K562 (cell line): ENCODE measurements at regions not wholly inside any gene's neighbourhood (a gene's known extent, or its start where the extent isn't known, plus 50 kb on each side); places are given as distances from the start of the nearest gene placed in this dataset.
A peak's percentile ranks its signal among the peaks of the same experiment; 100 is the strongest.

Experiments used
- ARHGAP35 ChIP-seq: fragments of 450-650 bp; IDR thresholded peaks from 2 replicates; pipeline ENCODE4 v1.6.1; 2018; ENCODE audit not compliant: partially characterized antibody
- C11orf30 ChIP-seq: fragments of 450-650 bp; IDR thresholded peaks from 2 replicates; pipeline ENCODE4 v1.6.1; 2016; ENCODE audit warnings: low read depth, mild to moderate bottlenecking
- CEBPG ChIP-seq, 3 experiments: fragments of 200-800 bp in 1 of 3; sonication (Bioruptor generic) in 1 of 3; sonication (generic) in 1 of 3; formaldehyde crosslinking in 1 of 3; IDR thresholded peaks in 2 of 3; conservative IDR thresholded peaks in 1 of 3; 2 replicates each; pipeline versions ENCODE4 v1.6.1 to v1.8.0; 2016 to 2022; ENCODE audit warnings: missing compliant biosample characterization in 2 of 3, missing genetic modification characterization in 2 of 3, mild to moderate bottlenecking in 1 of 3, missing genetic modification reagents in 1 of 3
- DPF2 ChIP-seq: fragments of 450-650 bp; IDR thresholded peaks from 2 replicates; pipeline ENCODE4 v1.6.1; 2016
- GATAD2A ChIP-seq: fragments of 450-650 bp; IDR thresholded peaks from 2 replicates; pipeline ENCODE4 v1.6.1; 2017
- GTF2E2 ChIP-seq: fragments of 200-800 bp; sonication (Bioruptor generic); IDR thresholded peaks from 2 replicates; pipeline ENCODE4 v1.6.1; 2016; ENCODE audit warnings: missing genetic modification characterization, missing compliant biosample characterization
- MCM5 ChIP-seq: fragments of 450-650 bp; IDR thresholded peaks from 2 replicates; pipeline ENCODE4 v1.6.1; 2016; ENCODE audit warnings: low read depth
- MEF2D ChIP-seq: conservative IDR thresholded peaks from 2 replicates; pipeline ENCODE4 v1.6.1; 2016; ENCODE audit warnings: low read depth, missing genetic modification characterization, missing compliant biosample characterization
- MTF1 ChIP-seq: fragments of 250-450 bp; sonication (Bioruptor Pico); IDR thresholded peaks from 2 replicates; pipeline ENCODE4 v1.9.0; 2021; ENCODE audit warnings: moderate library complexity, mild to moderate bottlenecking, inconsistent platforms, borderline replicate concordance
- NR1H2 ChIP-seq: sonication (generic); formaldehyde crosslinking; IDR thresholded peaks from 2 replicates; pipeline ENCODE4 v1.4.0; 2020; ENCODE audit warnings: mild to moderate bottlenecking, missing genetic modification reagents
- PHB ChIP-seq: fragments of 250-450 bp; sonication (Bioruptor Pico); IDR thresholded peaks from 2 replicates; pipeline ENCODE4 v1.5.0; 2021
- PRDM10 ChIP-seq: fragments of 450-650 bp; IDR thresholded peaks from 2 replicates; pipeline ENCODE4 v1.6.1; 2018; ENCODE audit not compliant: partially characterized antibody
- RBM22 ChIP-seq: fragments of 200-400 bp; formaldehyde crosslinking; IDR thresholded peaks from 2 replicates; pipeline ENCODE4 v1.6.1; 2018; ENCODE audit warnings: low read length, low read depth; ENCODE audit not compliant: poor library complexity, severe bottlenecking
- RCOR1 ChIP-seq, 2 experiments: IDR thresholded peaks; 2 replicates each; pipeline ENCODE4 v1.6.1; 2012; ENCODE audit warnings: low read depth in 2 of 2, low read length in 2 of 2, borderline replicate concordance in 1 of 2, improper control_type of control experiment in 1 of 2
- RUNX1 ChIP-seq: sonication (generic); IDR thresholded peaks from 2 replicates; pipeline ENCODE4 v1.6.1; 2016; ENCODE audit warnings: antibody characterized with exemption, low read depth
- SMAD2 ChIP-seq: fragments of 150-350 bp; IDR thresholded peaks from 2 replicates; pipeline ENCODE4 v1.6.1; 2014; ENCODE audit warnings: low read depth, mild to moderate bottlenecking, low read length
- XRCC3 ChIP-seq: fragments of 450-650 bp; IDR thresholded peaks from 2 replicates; pipeline ENCODE4 v1.6.1; 2017; ENCODE audit warnings: mild to moderate bottlenecking, moderate library complexity
- ZBTB17 ChIP-seq: fragments of 450-650 bp; formaldehyde crosslinking; IDR thresholded peaks from 2 replicates; pipeline ENCODE4 v1.4.0; 2020; ENCODE audit warnings: mild to moderate bottlenecking
- ZNF212 ChIP-seq: fragments of 450-650 bp; formaldehyde crosslinking; IDR thresholded peaks from 2 replicates; pipeline ENCODE4 v1.4.0; 2020; ENCODE audit warnings: mild to moderate bottlenecking
- ZNF280B ChIP-seq: fragments of 250-450 bp; sonication (Bioruptor Pico); IDR thresholded peaks from 2 replicates; pipeline ENCODE4 v1.5.1; 2021; ENCODE audit warnings: mild to moderate bottlenecking
- ZNF395 ChIP-seq: fragments of 200-800 bp; sonication (Bioruptor generic); IDR thresholded peaks from 2 replicates; pipeline ENCODE4 v1.6.1; 2017; ENCODE audit warnings: missing genetic modification characterization, missing compliant biosample characterization
- ZNF449 ChIP-seq: fragments of 250-450 bp; sonication (Bioruptor Pico); IDR thresholded peaks from 2 replicates; pipeline ENCODE4 v1.8.0; 2022; ENCODE audit warnings: moderate library complexity, mild to moderate bottlenecking, inconsistent platforms
- ZNF717 ChIP-seq: fragments of 250-450 bp; sonication (Bioruptor Pico); IDR thresholded peaks from 2 replicates; pipeline ENCODE4 v1.5.0; 2021

GRCh38 chr14:22715186-22715812 is 51.2 kb upstream of the OXA1L start (continued):
- TF ChIP-seq DPF2 (peak; percentile 60; the same call in 1 of the 2 replicates), GATAD2A (no peak), XRCC3 (no peak), GTF2E2 (tag) (no peak), NR1H2 (CRISPR knock-in tag) (no peak), ZNF280B (CRISPR knock-in tag) (no peak), CEBPG (CRISPR knock-in tag; IDR thresholded peaks at IDR 0.05) (no peak), CEBPG (tag; conservative IDR thresholded peaks at IDR 0.05 in 1 of 2, IDR thresholded peaks at IDR 0.05 in 1 of 2) (no peak), MTF1 (CRISPR knock-in tag) (no peak), RBM22 (no peak), MCM5 (no peak), SMAD2 (no peak), ZNF395 (CRISPR knock-in tag) (no peak), ZNF449 (CRISPR knock-in tag) (no peak), RCOR1 (IDR thresholded peaks at IDR 0.05; ENCODE audit: borderline replicate concordance in 1 of 2, low read depth in 2 of 2, low read length in 2 of 2) (no peak), ZNF717 (CRISPR knock-in tag) (no peak), ARHGAP35 (no peak), ZNF212 (no peak), C11orf30 (no peak), ZBTB17 (CRISPR knock-in tag) (no peak), MEF2D (no peak), PHB (CRISPR knock-in tag) (no peak), PRDM10 (peak; percentile 89), RUNX1 (no peak)
